HepG2 (cell line): ENCODE measurements at regions not wholly inside any gene's neighbourhood (a gene's known extent, or its start where the extent isn't known, plus 50 kb on each side); places are given as distances from the start of the nearest gene placed in this dataset.
A peak's percentile ranks its signal among the peaks of the same experiment; 100 is the strongest.

Experiments
- ATF1 ChIP-seq: IDR thresholded peaks from 2 replicates; pipeline ENCODE4 v1.6.1; 2016; ENCODE audit warnings: mild to moderate bottlenecking, control low read depth
- CBX5 ChIP-seq: sonication (generic); formaldehyde crosslinking; IDR thresholded peaks from 2 replicates; pipeline ENCODE4 v1.4.0; 2020; ENCODE audit warnings: missing genetic modification reagents, borderline replicate concordance
- CENPBD1 ChIP-seq: sonication (generic); formaldehyde crosslinking; IDR thresholded peaks from 2 replicates; pipeline ENCODE4 v1.8.0; 2022; ENCODE audit warnings: missing genetic modification reagents, low read depth, mild to moderate bottlenecking, borderline replicate concordance
- EHMT2 ChIP-seq: fragments of 200-600 bp; sonication (generic); IDR thresholded peaks from 2 replicates; pipeline ENCODE4 v1.7.0; 2017; ENCODE audit warnings: antibody characterized with exemption, low read depth, low read length, borderline replicate concordance
- ETV6 ChIP-seq: sonication (generic); formaldehyde crosslinking; conservative IDR thresholded peaks from 2 replicates; pipeline ENCODE4 v1.4.0; 2020; ENCODE audit warnings: missing genetic modification reagents
- GTF2F1 ChIP-seq: fragments of 150-350 bp; IDR thresholded peaks from 2 replicates; pipeline ENCODE4 v1.6.1; 2014; ENCODE audit warnings: low read length
- HMGA1 ChIP-seq: sonication (generic); formaldehyde crosslinking; conservative IDR thresholded peaks from 2 replicates; pipeline ENCODE4 v1.4.0; 2020; ENCODE audit warnings: missing genetic modification reagents
- MED8 ChIP-seq: sonication (generic); formaldehyde crosslinking; IDR thresholded peaks from 2 replicates; pipeline ENCODE4 v1.8.1; 2023; ENCODE audit warnings: mild to moderate bottlenecking, missing genetic modification reagents; ENCODE audit not compliant: insufficient replicate concordance
- NCOR1 ChIP-seq: fragments of 200-600 bp; sonication (generic); IDR thresholded peaks from 2 replicates; pipeline ENCODE4 v1.7.0; 2017; ENCODE audit warnings: antibody characterized with exemption, low read length, borderline replicate concordance
- PHB2 ChIP-seq: fragments of 450-650 bp; IDR thresholded peaks from 2 replicates; pipeline ENCODE4 v1.6.1; 2018; ENCODE audit not compliant: partially characterized antibody
- RELA ChIP-seq: sonication (generic); formaldehyde crosslinking; IDR thresholded peaks from 2 replicates; pipeline ENCODE4 v1.4.0; 2020; ENCODE audit warnings: missing genetic modification reagents
- SAFB2 ChIP-seq: sonication (generic); formaldehyde crosslinking; IDR thresholded peaks from 2 replicates; pipeline ENCODE4 v1.5.1; 2020; ENCODE audit warnings: missing genetic modification reagents, low read depth, mild to moderate bottlenecking, borderline replicate concordance
- SIN3B ChIP-seq: fragments of 150-350 bp; IDR thresholded peaks from 2 replicates; pipeline ENCODE4 v1.6.1; 2014; ENCODE audit warnings: low read length
- SIX4 ChIP-seq: sonication (generic); formaldehyde crosslinking; IDR thresholded peaks from 2 replicates; pipeline ENCODE4 v1.4.0; 2020; ENCODE audit warnings: missing genetic modification reagents
- SMARCE1 ChIP-seq: fragments of 450-650 bp; IDR thresholded peaks from 2 replicates; pipeline ENCODE4 v1.6.1; 2017; ENCODE audit warnings: borderline replicate concordance
- SP1 ChIP-seq, 2 experiments: fragments of 450-650 bp in 1 of 2; sonication (generic) in 1 of 2; formaldehyde crosslinking in 1 of 2; IDR thresholded peaks; 2 replicates each; pipeline versions ENCODE4 v1.4.0 to v1.6.1; 2016 to 2020; ENCODE audit warnings: missing genetic modification reagents in 1 of 2
- SUZ12 ChIP-seq: fragments of 150-350 bp; IDR thresholded peaks from 2 replicates; pipeline ENCODE4 v1.6.1; 2014; ENCODE audit warnings: low read depth, low read length
- TAF1 ChIP-seq: sonication (generic); formaldehyde crosslinking; IDR thresholded peaks from 2 replicates; pipeline ENCODE4 v1.4.0; 2020; ENCODE audit warnings: missing genetic modification reagents
- TFDP2 ChIP-seq: sonication (generic); formaldehyde crosslinking; IDR thresholded peaks from 2 replicates; pipeline ENCODE4 v1.4.0; 2020; ENCODE audit warnings: missing genetic modification reagents
- TP53 ChIP-seq: sonication (generic); formaldehyde crosslinking; conservative IDR thresholded peaks from 2 replicates; pipeline ENCODE4 v1.4.0; 2020; ENCODE audit warnings: missing genetic modification reagents
- ZKSCAN5 ChIP-seq: sonication (generic); formaldehyde crosslinking; IDR thresholded peaks from 2 replicates; pipeline ENCODE4 v1.5.1; 2020; ENCODE audit warnings: mild to moderate bottlenecking, missing genetic modification reagents
- ZNF550 ChIP-seq: sonication (generic); formaldehyde crosslinking; IDR thresholded peaks from 2 replicates; pipeline ENCODE4 v1.4.0; 2020; ENCODE audit warnings: mild to moderate bottlenecking, missing genetic modification reagents, borderline replicate concordance
- ZNF609 ChIP-seq: sonication (generic); formaldehyde crosslinking; IDR thresholded peaks from 2 replicates; pipeline ENCODE4 v1.4.0; 2020; ENCODE audit warnings: mild to moderate bottlenecking, missing genetic modification reagents, borderline replicate concordance
- ZNF724P ChIP-seq: sonication (generic); formaldehyde crosslinking; IDR thresholded peaks from 2 replicates; pipeline ENCODE4 v1.8.0; 2022; ENCODE audit warnings: missing genetic modification reagents, borderline replicate concordance
- ZNF883 ChIP-seq: sonication (generic); formaldehyde crosslinking; IDR thresholded peaks from 2 replicates; pipeline ENCODE4 v1.5.1; 2020; ENCODE audit warnings: mild to moderate bottlenecking, missing genetic modification reagents; ENCODE audit errors: not compliant biosample characterization

GRCh38 chr6:1230689-1231605 lies 81.0 kb upstream of the FOXQ1 start (continued):
- TF ChIP-seq ZNF724P (no peak), TAF1 (CRISPR knock-in tag) (peak; percentile 47), ZKSCAN5 (CRISPR knock-in tag) (no peak), ZNF550 (CRISPR knock-in tag) (0 out of 2 replicates have a peak, but pooled peaks have one; percentile 48), SUZ12 (no peak), NCOR1 (peak; percentile 61), SP1 (IDR thresholded peaks at IDR 0.05) (no peak), SP1 (CRISPR knock-in tag; IDR thresholded peaks at IDR 0.05) (no peak; the same call in 1 of the 2 replicates), SIX4 (CRISPR knock-in tag) (peak; percentile 86), SMARCE1 (no peak), ZNF609 (CRISPR knock-in tag) (peak; percentile 87), CENPBD1 (CRISPR knock-in tag) (no peak), ETV6 (no peak; the same call in none of the 2 replicates), TP53 (CRISPR knock-in tag) (0 out of 2 replicates have a peak, but pooled peaks have one; percentile 58), HMGA1 (CRISPR knock-in tag) (no peak), SIN3B (no peak), SAFB2 (no peak), TFDP2 (CRISPR knock-in tag) (peak; percentile 49; the same call in 1 of the 2 replicates), PHB2 (no peak), ATF1 (CRISPR knock-in tag) (no peak), RELA (CRISPR knock-in tag) (no peak), CBX5 (peak; percentile 97), GTF2F1 (no peak), EHMT2 (peak; percentile 62; the same call in 1 of the 2 replicates), MED8 (CRISPR knock-in tag) (peak; percentile 61), ZNF883 (no peak)
